Osteocyte (in vitro differentiated cells): ENCODE measurements at regions not wholly inside any gene's neighbourhood (a gene's known extent, or its start where the extent isn't known, plus 50 kb on each side); places are given as distances from the start of the nearest gene placed in this dataset.

Experiments used
- DNase-seq: peaks from one replicate; pipeline ENCODE4 v3.0.0; 2021; ENCODE audit warnings: mixed read lengths; ENCODE audit not compliant: unreplicated experiment; ENCODE audit errors: extremely low spot score
- H3K27ac Mint-ChIP-seq: one replicate; pipeline ENCODE4 v1.8.0; 2021; ENCODE audit warnings: mild to moderate bottlenecking, mixed read lengths; ENCODE audit not compliant: unreplicated experiment
- H3K27me3 Mint-ChIP-seq: one replicate; pipeline ENCODE4 v1.8.0; 2021; ENCODE audit warnings: mixed read lengths; ENCODE audit not compliant: unreplicated experiment
- H3K36me3 Mint-ChIP-seq: one replicate; pipeline ENCODE4 v1.8.0; 2021; ENCODE audit warnings: mixed read lengths; ENCODE audit not compliant: unreplicated experiment
- H3K4me1 Mint-ChIP-seq: one replicate; pipeline ENCODE4 v1.8.0; 2021; ENCODE audit warnings: mixed read lengths; ENCODE audit not compliant: unreplicated experiment
- H3K4me3 Mint-ChIP-seq: one replicate; pipeline ENCODE4 v1.8.0; 2021; ENCODE audit warnings: mild to moderate bottlenecking, moderate library complexity, mixed read lengths; ENCODE audit not compliant: unreplicated experiment
- H3K9me3 Mint-ChIP-seq: one replicate; pipeline ENCODE4 v1.8.0; 2021; ENCODE audit warnings: mixed read lengths; ENCODE audit not compliant: unreplicated experiment
- TF ChIP-seq, protein P1 (sequence below): fragments of 200-600 bp; sonication (generic); IDR thresholded peaks from 2 replicates; pipeline ENCODE4 v1.5.0; 2021; ENCODE audit warnings: antibody characterized with exemption, mild to moderate bottlenecking, moderate library complexity

DNA sequence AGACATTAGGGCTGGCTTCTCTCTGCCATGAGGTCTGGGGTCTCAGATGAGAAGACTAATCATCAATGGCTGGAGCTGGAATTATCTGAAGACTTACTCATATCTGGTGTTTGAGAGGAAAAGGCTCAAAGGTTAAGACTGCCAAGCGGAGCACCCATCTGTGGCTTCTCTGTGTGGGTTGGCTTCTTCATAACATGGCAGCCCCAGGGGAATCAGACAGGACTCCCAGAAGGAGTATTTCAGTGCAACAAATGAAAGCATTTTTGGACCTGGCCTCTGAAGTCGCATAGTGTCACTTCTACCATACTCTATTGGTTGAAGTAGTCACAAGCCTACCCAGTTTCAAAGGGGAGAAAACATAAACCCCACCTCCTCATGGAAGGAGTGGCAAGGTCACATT lies 171.8 kb upstream of the KRR1 start:
- no peak for DNase-seq
- Mint-ChIP-seq H3K4me3 (no peak overlapping the region), H3K4me1 (peaks cover 15% of the 10 kb centered on the region), H3K36me3 (peaks cover 3% of the 10 kb centered on the region), H3K27ac (no peak overlapping the region), H3K9me3 (peaks cover 7% of the 10 kb centered on the region), H3K27me3 (no peaks in the 10 kb centered on the region)
- TF ChIP-seq, protein P1, sequence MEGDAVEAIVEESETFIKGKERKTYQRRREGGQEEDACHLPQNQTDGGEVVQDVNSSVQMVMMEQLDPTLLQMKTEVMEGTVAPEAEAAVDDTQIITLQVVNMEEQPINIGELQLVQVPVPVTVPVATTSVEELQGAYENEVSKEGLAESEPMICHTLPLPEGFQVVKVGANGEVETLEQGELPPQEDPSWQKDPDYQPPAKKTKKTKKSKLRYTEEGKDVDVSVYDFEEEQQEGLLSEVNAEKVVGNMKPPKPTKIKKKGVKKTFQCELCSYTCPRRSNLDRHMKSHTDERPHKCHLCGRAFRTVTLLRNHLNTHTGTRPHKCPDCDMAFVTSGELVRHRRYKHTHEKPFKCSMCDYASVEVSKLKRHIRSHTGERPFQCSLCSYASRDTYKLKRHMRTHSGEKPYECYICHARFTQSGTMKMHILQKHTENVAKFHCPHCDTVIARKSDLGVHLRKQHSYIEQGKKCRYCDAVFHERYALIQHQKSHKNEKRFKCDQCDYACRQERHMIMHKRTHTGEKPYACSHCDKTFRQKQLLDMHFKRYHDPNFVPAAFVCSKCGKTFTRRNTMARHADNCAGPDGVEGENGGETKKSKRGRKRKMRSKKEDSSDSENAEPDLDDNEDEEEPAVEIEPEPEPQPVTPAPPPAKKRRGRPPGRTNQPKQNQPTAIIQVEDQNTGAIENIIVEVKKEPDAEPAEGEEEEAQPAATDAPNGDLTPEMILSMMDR: no peak

- H3K4me3 Mint-ChIP-seq: no peak overlapping the region
- H3K27ac Mint-ChIP-seq: no peak overlapping the region
- H3K4me1 Mint-ChIP-seq: no peaks in the 10 kb centered on the region
- peaks cover 3% of the 10 kb centered on the region for H3K36me3 Mint-ChIP-seq
- peaks cover 9% of the 10 kb centered on the region for H3K27me3 Mint-ChIP-seq
- TF ChIP-seq, protein P1: no peak
- DNase-seq: no peak
- H3K9me3 Mint-ChIP-seq: peaks cover 7% of the 10 kb centered on the region
Observed at GRCh38 chr12:75677522-75677921, 166.1 kb upstream of the KRR1 start.

- Mint-ChIP-seq H3K4me1 (no peaks in the 10 kb centered on the region), H3K4me3 (no peak overlapping the region), H3K27ac (no peak overlapping the region), H3K27me3 (peaks cover 9% of the 10 kb centered on the region), H3K9me3 (no peaks in the 10 kb centered on the region), H3K36me3 (no peaks in the 10 kb centered on the region)
- TF ChIP-seq, protein P1: no peak
- no peak for DNase-seq
Observed at GRCh38 chr12:75674393-75674792, 163.0 kb upstream of the KRR1 start.

DNA sequence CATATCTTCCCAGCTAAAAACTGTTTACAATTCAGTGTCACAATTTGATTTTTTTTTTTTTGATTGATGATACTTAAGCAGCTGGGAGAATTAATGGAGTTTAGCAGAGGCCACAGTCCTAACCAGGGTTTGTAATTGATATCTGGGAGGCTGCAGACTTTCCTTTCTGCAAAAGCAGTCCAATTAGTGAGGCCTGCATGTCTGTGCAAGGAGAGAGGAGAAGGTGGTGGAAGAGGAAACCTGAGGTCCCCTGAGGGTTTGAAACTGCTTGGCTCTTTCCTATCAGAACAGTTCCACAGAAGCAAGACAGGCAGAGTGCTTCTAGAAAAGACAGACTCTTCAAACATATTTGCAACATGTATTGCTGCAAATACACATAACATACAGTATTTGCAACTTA lies 160.8 kb upstream of the KRR1 start:
- TF ChIP-seq, protein P1: no peak
- DNase-seq: no peak
- Mint-ChIP-seq H3K36me3 (no peaks in the 10 kb centered on the region), H3K9me3 (no peaks in the 10 kb centered on the region), H3K4me3 (no peak overlapping the region), H3K27ac (no peak overlapping the region), H3K27me3 (peaks cover 12% of the 10 kb centered on the region), H3K4me1 (peaks cover 2% of the 10 kb centered on the region)

- Mint-ChIP-seq H3K4me3 (no peak overlapping the region), H3K4me1 (peaks cover 14% of the 10 kb centered on the region), H3K36me3 (no peaks in the 10 kb centered on the region), H3K27ac (no peak overlapping the region), H3K9me3 (no peaks in the 10 kb centered on the region), H3K27me3 (peaks cover 11% of the 10 kb centered on the region)
- TF ChIP-seq, protein P1: no peak
- no peak for DNase-seq
Observed at GRCh38 chr12:75670216-75670615, 158.8 kb upstream of the KRR1 start.
